ENCODE measurements at regions not wholly inside any gene's neighbourhood (a gene's known extent, or its start where the extent isn't known, plus 50 kb on each side); places are given as distances from the start of the nearest gene placed in this dataset.

DNA sequence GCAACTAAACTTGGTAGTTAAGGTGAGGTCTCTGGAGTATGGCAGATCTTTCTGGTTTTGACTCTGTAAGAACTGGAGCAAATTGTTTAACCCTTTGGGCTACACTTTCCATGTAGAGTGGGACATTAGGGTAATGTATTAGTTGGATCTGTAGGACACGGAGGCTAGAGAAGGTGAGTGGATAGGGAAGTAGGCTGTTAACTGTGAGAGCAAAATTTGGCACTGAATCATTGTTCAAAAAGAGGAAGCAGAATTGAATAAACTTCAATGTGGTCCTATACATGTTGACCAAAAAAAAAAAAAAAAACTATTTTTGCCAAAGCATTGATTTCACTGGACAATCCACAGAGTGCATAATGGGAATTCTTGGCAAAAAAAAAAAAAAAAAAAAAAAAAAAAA is 370.2 kb upstream of the CHORDC1 start:
- no peak overlapping the region for H3K9ac ChIP-seq (ENCODE audit: low read depth, low read length)
- DNase-seq = no peak
- H3K4me1 ChIP-seq (ENCODE audit: control insufficient read depth, insufficient read depth, low read length) = no peaks in the 10 kb centered on the region
- no peak overlapping the region for H2BK15ac ChIP-seq (ENCODE audit: low read depth, low read length)
- in situ Hi-C loops (cut with MboI; ENCODE audit: low sequenced_read_pairs) (no loop called here), dilution Hi-C loops (cut with HindIII; ENCODE audit: low sequenced_read_pairs, unreplicated experiment) (no loop called here), intact Hi-C loops (cut with micrococcal nuclease) (no loop called here)
- H3K27me3 ChIP-seq (ENCODE audit: control insufficient read depth, insufficient read depth, low read length) = no peaks in the 10 kb centered on the region
- H3K9me3 ChIP-seq (ENCODE audit: control insufficient read depth, insufficient read depth, low read length) = peaks cover 2% of the 10 kb centered on the region
- no peaks in the 10 kb centered on the region for H3K9me1 ChIP-seq (ENCODE audit: insufficient read depth, low read length)
- H3K23ac ChIP-seq (ENCODE audit: low read depth, low read length) = no peak overlapping the region
- H2BK120ac ChIP-seq (ENCODE audit: low read depth, low read length) = no peak overlapping the region
- H3K27ac ChIP-seq (ENCODE audit: insufficient read depth, low read length) = no peak overlapping the region
- no peak overlapping the region for H4K5ac ChIP-seq (ENCODE audit: low read depth, low read length)
- BruUV-seq (replicated peaks) = no TSS peak
- TF ChIP-seq CEBPB (IDR thresholded peaks at IDR 0.05; ENCODE audit: low read depth, low read length) (no peak), SMC3 (IDR thresholded peaks at IDR 0.05; ENCODE audit: low read depth, low read length) (no peak)
- TF ChIP-seq, protein P1, sequence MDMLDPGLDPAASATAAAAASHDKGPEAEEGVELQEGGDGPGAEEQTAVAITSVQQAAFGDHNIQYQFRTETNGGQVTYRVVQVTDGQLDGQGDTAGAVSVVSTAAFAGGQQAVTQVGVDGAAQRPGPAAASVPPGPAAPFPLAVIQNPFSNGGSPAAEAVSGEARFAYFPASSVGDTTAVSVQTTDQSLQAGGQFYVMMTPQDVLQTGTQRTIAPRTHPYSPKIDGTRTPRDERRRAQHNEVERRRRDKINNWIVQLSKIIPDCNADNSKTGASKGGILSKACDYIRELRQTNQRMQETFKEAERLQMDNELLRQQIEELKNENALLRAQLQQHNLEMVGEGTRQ (IDR thresholded peaks at IDR 0.05; ENCODE audit: low read depth, low read length) = no peak
- no peaks in the 10 kb centered on the region for H3K79me1 ChIP-seq (ENCODE audit: low read depth in 1 of 2, low read length in 2 of 2)
- H4K91ac ChIP-seq (ENCODE audit: insufficient read depth, low read depth, low read length) = no peak overlapping the region
- no peak overlapping the region for H2AK5ac ChIP-seq (ENCODE audit: low read depth, low read length)
- H3K36me3 ChIP-seq (ENCODE audit: control insufficient read depth, insufficient read depth, low read length) = no peaks in the 10 kb centered on the region
- no peak overlapping the region for H4K8ac ChIP-seq (ENCODE audit: low read depth in 2 of 2, low read length in 2 of 2)
- no peak overlapping the region for H2BK20ac ChIP-seq (ENCODE audit: low read depth, low read length)
- POLR2A ChIA-PET (ENCODE audit: unreplicated experiment) = no interaction called here
- no peak overlapping the region for H3K18ac ChIP-seq (ENCODE audit: low read depth, low read length)
- H3K4ac ChIP-seq (ENCODE audit: low read depth, low read length) = no peak overlapping the region
- no peak overlapping the region for H2AK9ac ChIP-seq (replicated peaks; ENCODE audit: low read depth, low read length, poor library complexity)
- no peak overlapping the region for H3K4me3 ChIP-seq (ENCODE audit: insufficient read depth, low read depth, low read length)
- no peak overlapping the region for H3K4me2 ChIP-seq (ENCODE audit: low read depth, low read length)
- no peak overlapping the region for H3K14ac ChIP-seq (replicated peaks; ENCODE audit: low read depth, low read length)
- no peak overlapping the region for H2AFZ ChIP-seq (replicated peaks; ENCODE audit: low read length, poor library complexity)
- no peak for ATAC-seq (ENCODE audit: low read depth)
- H3K56ac ChIP-seq (ENCODE audit: extremely low read depth, insufficient read depth, low read length) = no peak overlapping the region
- H2BK5ac ChIP-seq (ENCODE audit: low read depth, low read length, poor library complexity, severe bottlenecking) = no peak overlapping the region
- WGBS, 2 experiments (ENCODE audit: extremely low coverage in 2 of 2, insufficient read length in 1 of 2) = no CpG with 5 or more reads among the region's 1 CpG
- no peaks in the 10 kb centered on the region for H4K20me1 ChIP-seq (ENCODE audit: insufficient read depth, low read length)
- CTCF ChIA-PET = no interaction called here

All from IMR-90 (cell line).